Trophoblast cell (in vitro differentiated cells and primary cell): ENCODE measurements at regions not wholly inside any gene's neighbourhood (a gene's known extent, or its start where the extent isn't known, plus 50 kb on each side); places are given as distances from the start of the nearest gene placed in this dataset.

Source experiments
- DNase-seq, 2 donors: peaks; one replicate each; pipeline ENCODE4 v3.0.0-alpha.2; 2016
- H2AFZ ChIP-seq: 2 replicates; pipeline ENCODE4 v1.6.1; 2013; ENCODE audit warnings: low read length, moderate library complexity, mild to moderate bottlenecking; ENCODE audit not compliant: insufficient read depth, poor library complexity
- H2AK5ac ChIP-seq: 2 replicates; pipeline ENCODE4 v1.6.1; 2013; ENCODE audit warnings: mild to moderate bottlenecking, low read length
- H2BK120ac ChIP-seq: 2 replicates; pipeline ENCODE4 v1.6.1; 2013; ENCODE audit warnings: low read length, mild to moderate bottlenecking, moderate library complexity; ENCODE audit not compliant: insufficient read depth, poor library complexity
- H2BK12ac ChIP-seq: 2 replicates; pipeline ENCODE4 v1.6.1; 2013; ENCODE audit warnings: mild to moderate bottlenecking, low read length, moderate library complexity
- H2BK5ac ChIP-seq: 2 replicates; pipeline ENCODE4 v1.6.1; 2013; ENCODE audit warnings: low read length, low read depth, moderate library complexity, mild to moderate bottlenecking; ENCODE audit not compliant: poor library complexity
- H3K14ac ChIP-seq: 2 replicates; pipeline ENCODE4 v1.6.1; 2013; ENCODE audit warnings: mild to moderate bottlenecking, low read length
- H3K18ac ChIP-seq: 2 replicates; pipeline ENCODE4 v1.6.1; 2013; ENCODE audit warnings: mild to moderate bottlenecking, low read length
- H3K23ac ChIP-seq: 2 replicates; pipeline ENCODE4 v1.6.1; 2013; ENCODE audit warnings: low read length
- H3K27ac ChIP-seq: 2 replicates; pipeline ENCODE4 v1.5.1; 2013; ENCODE audit warnings: low read depth, mild to moderate bottlenecking, inconsistent platforms, low read length, moderate library complexity
- H3K27me3 ChIP-seq: 2 replicates; pipeline ENCODE4 v1.6.1; 2013; ENCODE audit warnings: inconsistent platforms, mild to moderate bottlenecking, low read length, moderate library complexity; ENCODE audit not compliant: insufficient read depth
- H3K36me3 ChIP-seq, 2 experiments: 1 replicate in 1 of 2; 2 replicates in 1 of 2; pipeline ENCODE4 v1.6.1; 2013; ENCODE audit warnings: low read length in 2 of 2, mild to moderate bottlenecking in 2 of 2, moderate library complexity in 1 of 2; ENCODE audit not compliant: insufficient read depth in 2 of 2, control insufficient read depth in 1 of 2
- H3K4ac ChIP-seq: 2 replicates; pipeline ENCODE4 v1.6.1; 2013; ENCODE audit warnings: low read depth, mild to moderate bottlenecking, low read length, moderate library complexity
- H3K4me1 ChIP-seq, 2 experiments: 1 replicate in 1 of 2; 2 replicates in 1 of 2; pipeline ENCODE4 v1.6.1; 2013; ENCODE audit warnings: low read length in 2 of 2, mild to moderate bottlenecking in 2 of 2, moderate library complexity in 1 of 2; ENCODE audit not compliant: insufficient read depth in 2 of 2, control insufficient read depth in 1 of 2
- H3K4me2 ChIP-seq: 2 replicates; pipeline ENCODE4 v1.6.1; 2013; ENCODE audit warnings: inconsistent platforms, mild to moderate bottlenecking, low read length, moderate library complexity
- H3K4me3 ChIP-seq: 2 replicates; pipeline ENCODE4 v1.5.1; 2013; ENCODE audit warnings: mild to moderate bottlenecking, low read depth, low read length, inconsistent platforms
- H3K79me1 ChIP-seq: one replicate; pipeline ENCODE4 v1.6.1; 2013; ENCODE audit warnings: low read length
- H3K79me2 ChIP-seq: 2 replicates; pipeline ENCODE4 v1.6.1; 2013; ENCODE audit warnings: low read length, mild to moderate bottlenecking; ENCODE audit not compliant: control insufficient read depth, insufficient read depth, poor library complexity
- H3K9ac ChIP-seq: 2 replicates; pipeline ENCODE4 v1.6.1; 2013; ENCODE audit warnings: mild to moderate bottlenecking, low read length
- H3K9me3 ChIP-seq: 2 replicates; pipeline ENCODE4 v1.6.1; 2013; ENCODE audit warnings: low read depth, mild to moderate bottlenecking, control low read depth, inconsistent platforms, low read length; ENCODE audit not compliant: insufficient read depth
- H4K12ac ChIP-seq: 2 replicates; pipeline ENCODE4 v1.6.1; 2013; ENCODE audit warnings: low read depth, mild to moderate bottlenecking, low read length, moderate library complexity
- H4K8ac ChIP-seq: 2 replicates; pipeline ENCODE4 v1.6.1; 2013; ENCODE audit warnings: low read depth, mild to moderate bottlenecking, low read length, moderate library complexity
- H4K91ac ChIP-seq: one replicate; pipeline ENCODE4 v1.6.1; 2013; ENCODE audit warnings: low read depth, mild to moderate bottlenecking, low read length, moderate library complexity
- WGBS: extraction: QIAGEN DNeasy Blood & Tissue Kit; methylation state at CpG from one replicate; pipeline ENCODE4 v1.1.7; 2013; ENCODE audit warnings: missing lambda C conversion rate; ENCODE audit not compliant: insufficient read length, insufficient coverage; ENCODE audit errors: extremely low coverage; 5-methylcytosine and 5-hydroxymethylcytosine counted together

- Histone ChIP-seq H3K79me2 (no peaks in the 10 kb centered on the region), H3K36me3 (no peaks in the 10 kb centered on the region), H3K4ac (no peak overlapping the region), H4K91ac (no peak overlapping the region), H4K8ac (no peak overlapping the region), H2AFZ (no peak overlapping the region), H3K4me1 (peaks cover 15 to 21% of the 10 kb centered on the region in 2 experiments), H2AK5ac (no peak overlapping the region), H2BK5ac (no peak overlapping the region), H2BK120ac (peak overlapping the region; percentile 1), H3K4me3 (no peak overlapping the region), H3K9ac (no peak overlapping the region), H3K18ac (no peak overlapping the region), H3K4me2 (no peak overlapping the region), H3K14ac (no peak overlapping the region), H3K9me3 (no peaks in the 10 kb centered on the region), H4K12ac (no peak overlapping the region), H3K79me1 (peaks cover 13% of the 10 kb centered on the region), H2BK12ac (peak overlapping the region; percentile 37), H3K27ac (no peak overlapping the region), H3K23ac (no peak overlapping the region), H3K27me3 (no peaks in the 10 kb centered on the region)
- WGBS, result no CpG with 5 or more reads among the region's 3 CpGs
- DNase-seq, result no peak
These were observed 341.0 kb upstream of the ZMIZ1 start for GRCh38 chr10:78727728-78728127.

DNA sequence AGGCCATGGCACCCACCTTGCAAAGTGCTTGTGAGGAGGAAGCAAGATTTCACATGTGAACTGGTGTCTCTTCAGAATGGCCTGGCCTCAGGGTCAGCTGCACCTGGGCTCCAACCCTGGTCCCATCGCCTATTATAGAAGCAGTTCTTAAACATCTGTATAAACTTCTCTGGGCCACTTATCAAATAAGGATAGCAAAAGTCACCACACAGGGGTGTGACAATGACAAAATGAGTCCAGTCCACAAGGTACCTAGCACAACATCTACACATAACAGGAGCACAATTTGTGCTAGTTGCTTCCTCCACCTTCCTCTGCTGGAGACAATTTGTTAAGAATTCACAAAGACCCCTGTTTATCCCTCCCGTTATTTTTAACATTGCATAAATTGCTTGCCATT lies 340.6 kb upstream of the ZMIZ1 start:
- no peak overlapping the region for H3K9ac ChIP-seq
- no peak overlapping the region for H4K8ac ChIP-seq
- no peak overlapping the region for H2AFZ ChIP-seq
- H3K4me2 ChIP-seq, result no peak overlapping the region
- H2AK5ac ChIP-seq, result no peak overlapping the region
- H3K4me1 ChIP-seq, result peaks cover 15 to 21% of the 10 kb centered on the region in 2 experiments
- no peaks in the 10 kb centered on the region for H3K27me3 ChIP-seq
- no peak overlapping the region for H3K4ac ChIP-seq
- H4K91ac ChIP-seq, result no peak overlapping the region
- H3K36me3 ChIP-seq, result no peaks in the 10 kb centered on the region
- H2BK120ac ChIP-seq, result peak overlapping the region; percentile 1
- no peak for DNase-seq
- no peak overlapping the region for H3K4me3 ChIP-seq
- WGBS, result no CpG with 5 or more reads among the region's 2 CpGs
- H2BK12ac ChIP-seq, result peak overlapping the region; percentile 23
- H3K18ac ChIP-seq, result no peak overlapping the region
- no peak overlapping the region for H4K12ac ChIP-seq
- no peaks in the 10 kb centered on the region for H3K9me3 ChIP-seq
- H3K79me2 ChIP-seq, result no peaks in the 10 kb centered on the region
- H3K14ac ChIP-seq, result no peak overlapping the region
- H2BK5ac ChIP-seq, result no peak overlapping the region
- no peak overlapping the region for H3K27ac ChIP-seq
- H3K23ac ChIP-seq, result no peak overlapping the region
- peaks cover 13% of the 10 kb centered on the region for H3K79me1 ChIP-seq

DNA sequence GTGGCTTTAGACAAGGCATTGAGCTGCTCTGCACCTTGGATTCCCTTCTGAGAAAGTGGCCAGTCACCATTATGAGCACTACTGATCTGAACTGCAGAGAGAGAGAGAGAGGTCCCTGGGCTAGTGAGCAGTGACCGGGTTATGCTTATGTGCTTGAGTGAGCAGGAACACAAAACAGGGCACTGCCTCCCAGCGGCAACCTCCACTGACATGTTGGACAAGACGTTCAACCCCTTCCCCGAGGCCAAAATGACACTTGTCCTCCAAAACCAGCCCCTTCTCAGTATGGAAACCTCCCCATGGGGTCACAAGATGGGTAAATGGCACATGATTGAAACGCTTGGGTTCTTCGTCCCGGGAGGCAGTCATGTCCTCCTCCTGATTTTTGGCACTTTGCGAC lies 339.4 kb upstream of the ZMIZ1 start:
- peaks cover 13% of the 10 kb centered on the region for H3K79me1 ChIP-seq
- no peak overlapping the region for H2AFZ ChIP-seq
- H3K27me3 ChIP-seq, result no peaks in the 10 kb centered on the region
- H3K4me2 ChIP-seq, result no peak overlapping the region
- no peak overlapping the region for H4K91ac ChIP-seq
- no peak overlapping the region for H3K18ac ChIP-seq
- no peak overlapping the region for H2BK5ac ChIP-seq
- H3K23ac ChIP-seq, result no peak overlapping the region
- no peaks in the 10 kb centered on the region for H3K36me3 ChIP-seq
- H2BK12ac ChIP-seq, result no peak overlapping the region
- peaks cover 15 to 21% of the 10 kb centered on the region in 2 experiments for H3K4me1 ChIP-seq
- H3K4ac ChIP-seq, result no peak overlapping the region
- no peak overlapping the region for H2AK5ac ChIP-seq
- H4K12ac ChIP-seq, result no peak overlapping the region
- no peaks in the 10 kb centered on the region for H3K79me2 ChIP-seq
- H3K9ac ChIP-seq, result no peak overlapping the region
- no peak overlapping the region for H3K27ac ChIP-seq
- H3K4me3 ChIP-seq, result no peak overlapping the region
- WGBS, result no CpG with 5 or more reads among the region's 8 CpGs
- H2BK120ac ChIP-seq, result peak overlapping the region; percentile 2
- H4K8ac ChIP-seq, result no peak overlapping the region
- H3K9me3 ChIP-seq, result no peaks in the 10 kb centered on the region
- no peak for DNase-seq
- H3K14ac ChIP-seq, result no peak overlapping the region

- H3K36me3 ChIP-seq, result no peaks in the 10 kb centered on the region
- WGBS, result no CpG with 5 or more reads among the region's 2 CpGs
These were observed 339.0 kb upstream of the ZMIZ1 start for GRCh38 chr10:78729800-78730199.

More at GRCh38 chr10:78729800-78730199, 339.0 kb upstream of the ZMIZ1 start:
- Histone ChIP-seq H3K9me3 (no peaks in the 10 kb centered on the region), H3K14ac (no peak overlapping the region), H2BK12ac (no peak overlapping the region), H3K4me2 (no peak overlapping the region), H3K23ac (no peak overlapping the region), H3K9ac (no peak overlapping the region), H3K4me3 (no peak overlapping the region), H2AK5ac (no peak overlapping the region), H3K79me1 (peaks cover 13% of the 10 kb centered on the region), H4K12ac (no peak overlapping the region), H3K18ac (no peak overlapping the region), H2BK5ac (no peak overlapping the region), H3K4me1 (peaks cover 13 to 20% of the 10 kb centered on the region in 2 experiments), H3K79me2 (no peaks in the 10 kb centered on the region), H2BK120ac (no peak overlapping the region), H2AFZ (no peak overlapping the region), H3K4ac (no peak overlapping the region), H3K27me3 (no peaks in the 10 kb centered on the region), H4K8ac (no peak overlapping the region), H3K27ac (no peak overlapping the region), H4K91ac (no peak overlapping the region)
- no peak for DNase-seq
